GM21447 (cell line): ENCODE measurements at regions not wholly inside any gene's neighbourhood (a gene's known extent, or its start where the extent isn't known, plus 50 kb on each side); places are given as distances from the start of the nearest gene placed in this dataset.
"Not testable (repeated sequence)": the region's sequence is repeated elsewhere in the genome, so short reads cannot be mapped to it uniquely, and the experiment has no call there.

ENCODE experiments used
- ATAC-seq: cut with Tn5 transposase; IDR thresholded peaks from one replicate; pipeline ENCODE4 v1.9.1; 2021; ENCODE audit not compliant: unreplicated experiment

GRCh38 chr2:83015035-83015715, 1443.9 kb downstream of the SUCLG1 start:
- no peak for ATAC-seq

GRCh38 chr2:83014462-83014861, 1444.6 kb downstream of the SUCLG1 start:
- no peak for ATAC-seq

DNA sequence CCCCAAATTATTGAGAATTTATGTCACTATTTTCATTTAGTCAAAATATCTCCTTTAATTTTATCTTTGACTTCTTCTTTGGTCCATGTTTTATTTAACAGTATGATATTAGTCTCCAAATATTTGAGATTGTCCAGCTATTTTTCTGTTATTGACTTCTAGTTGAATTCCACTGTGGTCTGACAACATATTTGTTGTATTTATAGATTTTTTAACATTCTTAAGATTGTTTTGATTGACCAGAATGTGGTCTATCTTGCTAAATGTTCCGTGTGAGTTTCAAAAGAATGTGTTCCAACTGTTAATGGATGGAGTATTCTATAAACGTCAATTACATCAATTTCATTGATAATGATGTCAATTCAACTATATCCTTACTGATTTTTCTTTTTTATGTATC, 1452.1 kb downstream of the SUCLG1 start:
- ATAC-seq, result no peak

- no peak for ATAC-seq
Measured at GRCh38 chr2:83003555-83003954, 1455.5 kb downstream of the SUCLG1 start.

DNA sequence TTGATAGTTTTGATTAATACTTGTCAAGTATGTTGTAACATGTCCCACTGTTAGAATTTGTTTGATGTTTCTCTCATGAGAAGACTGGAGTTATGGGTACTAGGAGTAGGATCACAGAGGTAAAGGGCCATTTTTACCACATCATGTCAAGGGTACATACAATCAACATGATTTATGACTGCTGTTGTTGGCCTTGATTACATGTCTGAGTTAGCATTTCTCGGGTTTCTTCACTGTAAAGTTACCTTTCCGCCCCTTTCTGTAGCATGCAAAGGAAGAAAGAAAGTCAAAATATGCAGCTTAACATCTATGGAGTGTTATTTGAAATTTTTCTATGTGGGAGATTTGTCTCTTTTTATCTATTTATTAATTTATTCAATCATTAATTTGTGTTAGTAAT, 1456.4 kb downstream of the SUCLG1 start:
- ATAC-seq, result no peak

DNA sequence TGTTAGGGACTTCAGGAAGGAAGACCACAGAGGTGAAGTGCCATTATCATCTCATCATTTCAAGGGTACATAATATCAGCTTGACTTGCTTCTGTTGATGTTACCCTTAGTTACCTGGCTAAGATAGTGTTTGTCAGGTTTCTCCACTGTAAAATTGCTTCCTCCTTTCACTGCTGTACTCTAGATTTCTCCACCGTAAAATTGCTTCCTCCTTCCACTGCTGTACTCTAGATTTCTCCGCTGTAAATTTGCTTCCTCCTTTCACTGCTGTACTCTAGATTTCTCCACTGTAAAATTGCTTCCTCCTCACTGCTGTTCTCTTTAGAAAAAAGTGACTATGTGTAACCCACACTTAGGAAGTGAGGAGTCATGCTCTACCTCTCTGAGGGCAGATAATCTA, 1460.3 kb downstream of the SUCLG1 start:
- no peak for ATAC-seq

DNA sequence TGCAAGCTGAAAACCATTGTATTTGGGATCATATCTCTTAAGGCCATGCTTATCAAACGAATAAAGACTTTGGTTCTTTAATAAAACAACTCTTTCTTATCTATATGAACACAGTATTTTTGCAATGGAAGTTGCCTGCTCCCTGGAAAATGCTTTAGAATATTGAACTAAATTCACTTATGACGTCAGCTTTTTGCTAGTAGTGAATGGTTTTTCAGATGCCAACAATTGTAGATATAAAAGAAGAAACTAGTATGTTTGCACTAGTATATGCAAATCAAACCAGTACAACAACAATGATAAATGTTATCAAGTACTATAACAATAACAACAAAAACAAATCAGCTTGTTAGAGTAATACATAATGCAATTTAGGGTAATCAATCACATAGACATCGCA, 1462.9 kb downstream of the SUCLG1 start:
- ATAC-seq, result no peak

DNA sequence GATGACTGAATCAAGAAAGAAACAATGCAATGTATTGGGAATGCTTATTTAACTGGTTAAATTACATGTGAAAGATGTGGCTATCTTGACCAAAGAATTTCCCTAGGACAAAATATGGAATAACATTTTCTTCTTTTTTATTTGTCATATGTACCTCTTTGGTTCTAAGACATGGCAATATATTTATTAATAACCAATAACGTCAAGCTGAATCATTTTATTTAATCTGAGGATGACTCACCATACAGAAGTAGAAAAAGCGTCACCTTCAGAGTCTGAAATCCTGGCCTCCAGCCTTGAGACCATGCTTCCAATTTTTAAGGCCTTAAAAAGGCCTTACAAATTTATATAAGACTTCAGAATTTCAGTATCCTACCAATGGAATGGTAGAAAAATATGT, 1464.9 kb downstream of the SUCLG1 start:
- no peak for ATAC-seq

GRCh38 chr2:82993609-82994008, 1465.5 kb downstream of the SUCLG1 start:
- ATAC-seq, result no peak

DNA sequence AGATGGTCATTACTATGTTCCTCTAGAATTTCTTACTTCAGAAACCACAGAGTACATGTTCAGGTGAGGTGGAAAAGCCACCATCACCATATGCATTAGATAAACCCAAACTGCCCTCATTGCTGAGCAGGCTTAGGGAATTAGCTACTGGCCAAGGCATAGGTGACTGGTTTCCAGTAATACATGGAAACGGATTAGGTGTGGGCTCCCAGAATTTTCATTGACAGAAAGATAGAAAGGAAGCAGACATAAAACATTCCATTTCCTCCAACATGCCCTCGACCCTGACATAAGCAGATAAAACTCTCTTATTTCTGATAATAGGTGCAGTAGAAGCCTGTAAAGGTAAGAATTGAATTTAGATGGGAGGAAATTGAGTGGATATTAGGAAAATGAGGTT, 1466.1 kb downstream of the SUCLG1 start:
- ATAC-seq, result no peak

- not testable (repeated sequence) for ATAC-seq
Measured at GRCh38 chr2:82987706-82988105, 1471.4 kb downstream of the SUCLG1 start.

GRCh38 chr2:82986899-82987298, 1472.2 kb downstream of the SUCLG1 start:
- ATAC-seq, result no peak

GRCh38 chr2:82985572-82986197, 1473.4 kb downstream of the SUCLG1 start:
- ATAC-seq, result no peak

- ATAC-seq, result no peak
Measured at GRCh38 chr2:82968358-82968757, 1490.7 kb downstream of the SUCLG1 start.

GRCh38 chr2:82964341-82964740, 1494.7 kb downstream of the SUCLG1 start:
- no peak for ATAC-seq

GRCh38 chr2:82959727-82960126, 1499.4 kb downstream of the SUCLG1 start:
- no peak for ATAC-seq

GRCh38 chr2:82954868-82955267, 1504.2 kb downstream of the SUCLG1 start:
- ATAC-seq, result no peak

GRCh38 chr2:82939211-82939610, 1519.9 kb downstream of the SUCLG1 start:
- ATAC-seq, result no peak

GRCh38 chr2:82938321-82938845, 1520.7 kb downstream of the SUCLG1 start:
- ATAC-seq, result not testable (repeated sequence)

- no peak for ATAC-seq
Measured at GRCh38 chr2:82913566-82913965, 1545.5 kb downstream of the SUCLG1 start.

DNA sequence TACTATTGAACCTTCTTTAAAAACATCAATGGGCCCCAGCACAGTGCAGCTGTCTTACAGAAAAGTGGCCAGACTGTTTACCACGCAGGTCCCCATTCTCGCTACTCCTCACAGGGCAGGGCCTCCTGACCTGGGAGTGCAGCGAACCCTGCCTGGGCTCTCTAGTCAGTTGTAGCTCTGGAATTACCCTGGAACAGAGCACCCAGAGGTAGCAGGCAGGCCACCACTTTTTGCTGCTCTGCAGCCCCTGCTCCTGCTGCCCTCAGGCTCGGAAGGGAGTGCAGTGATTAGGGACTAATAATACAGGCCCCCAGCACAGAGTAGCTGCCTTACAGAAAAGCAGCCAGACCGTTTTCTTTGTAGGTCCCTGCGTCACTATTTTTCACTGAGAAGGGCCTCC, 1563.0 kb downstream of the SUCLG1 start:
- no peak for ATAC-seq

GRCh38 chr2:82893190-82893589, 1565.9 kb downstream of the SUCLG1 start:
- ATAC-seq, result no peak

GRCh38 chr2:82879803-82880202, 1579.3 kb downstream of the SUCLG1 start:
- ATAC-seq, result no peak
